ENCODE measurements at regions not wholly inside any gene's neighbourhood (a gene's known extent, or its start where the extent isn't known, plus 50 kb on each side); places are given as distances from the start of the nearest gene placed in this dataset.
"Not testable (repeated sequence)": the region's sequence is repeated elsewhere in the genome, so short reads cannot be mapped to it uniquely, and the experiment has no call there.

DNA sequence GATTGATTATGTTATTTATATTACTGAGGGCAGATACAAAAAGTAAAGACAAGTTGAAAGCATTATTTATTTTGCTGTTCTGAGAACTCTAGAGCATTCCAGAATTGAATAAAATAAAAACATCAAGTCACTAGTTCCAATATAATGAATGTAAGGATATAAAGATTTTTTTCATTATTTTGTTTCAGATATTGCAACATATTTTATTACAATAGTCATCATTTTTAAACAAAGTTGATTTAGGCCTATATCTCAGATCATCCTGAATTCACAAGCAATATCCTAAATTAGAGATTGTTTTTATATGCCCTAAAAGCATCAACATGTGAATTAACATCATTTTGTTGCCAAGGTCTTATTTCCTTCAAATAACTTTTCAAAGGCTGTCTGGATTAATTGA lies 535.6 kb upstream of the KCND2 start:
- DNase-seq = no peak

DNA sequence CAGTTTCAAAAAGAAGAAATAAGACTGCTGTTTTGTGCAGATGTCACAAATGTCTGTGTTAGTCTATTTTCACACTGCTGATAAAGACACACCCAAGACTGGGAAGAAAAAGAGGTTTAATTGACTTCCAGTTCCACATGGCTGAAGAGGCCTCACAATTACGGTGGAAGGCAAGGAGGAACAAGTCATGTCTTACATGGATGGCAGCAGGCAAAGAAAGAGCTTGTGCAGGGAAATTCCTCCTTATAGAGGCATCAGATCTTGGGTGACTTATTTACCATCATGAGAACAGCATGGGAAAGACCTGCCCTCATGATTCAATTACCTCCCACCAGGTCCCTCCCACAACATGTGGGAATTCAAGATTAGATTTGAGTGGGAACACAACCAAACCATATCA lies 527.7 kb upstream of the KCND2 start:
- not testable (repeated sequence) for DNase-seq

- no peak for DNase-seq
These were observed 524.6 kb upstream of the KCND2 start for GRCh38 chr7:119748251-119748860.

- no peak for DNase-seq
These were observed 524.0 kb upstream of the KCND2 start for GRCh38 chr7:119748991-119749390.

DNA sequence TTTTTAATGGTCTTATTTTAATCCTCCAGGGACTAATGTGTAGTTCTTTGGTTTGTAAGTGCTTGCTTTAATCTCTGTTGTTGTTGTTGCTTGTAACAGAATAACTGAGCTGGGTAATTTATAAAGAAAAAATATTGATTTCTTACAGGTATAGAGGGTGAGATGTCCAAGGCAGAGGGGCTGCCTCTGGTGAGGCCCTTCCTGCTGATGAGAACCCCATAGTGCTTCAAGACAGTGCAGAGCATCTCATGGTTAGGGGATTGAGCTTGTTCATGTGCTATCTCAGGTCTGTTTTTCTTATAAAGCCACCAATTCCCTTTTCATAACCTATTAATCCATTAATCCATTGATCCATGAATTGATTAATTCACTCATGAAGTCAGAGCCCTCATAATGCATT lies 516.3 kb upstream of the KCND2 start:
- no peak for DNase-seq

GRCh38 chr7:119758254-119758653 lies 514.7 kb upstream of the KCND2 start:
- DNase-seq = no peak

DNA sequence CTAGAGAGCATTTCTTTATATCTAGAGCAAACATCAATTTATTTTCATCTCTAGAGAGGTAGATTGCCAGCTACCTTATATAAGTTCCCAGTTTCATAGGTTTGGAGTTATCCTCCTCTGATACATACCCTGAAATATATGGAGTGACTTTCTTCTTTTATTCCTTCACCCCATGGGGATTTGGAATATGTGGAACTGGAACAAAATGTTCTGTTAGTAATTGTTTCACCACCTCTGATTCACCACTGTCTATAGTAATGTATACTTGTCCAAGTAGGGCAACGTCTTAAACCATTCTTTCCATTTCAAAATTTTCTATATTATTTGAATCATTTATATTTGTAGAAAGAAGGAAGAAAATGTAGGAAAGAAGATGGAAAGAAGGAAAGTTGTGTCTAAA lies 511.2 kb upstream of the KCND2 start:
- no peak for DNase-seq

- DNase-seq = no peak
These were observed 490.7 kb upstream of the KCND2 start for GRCh38 chr7:119782286-119782685.

- DNase-seq = no peak
These were observed 489.2 kb upstream of the KCND2 start for GRCh38 chr7:119783799-119784198.

GRCh38 chr7:119802147-119802546 lies 470.8 kb upstream of the KCND2 start:
- DNase-seq = no peak

DNA sequence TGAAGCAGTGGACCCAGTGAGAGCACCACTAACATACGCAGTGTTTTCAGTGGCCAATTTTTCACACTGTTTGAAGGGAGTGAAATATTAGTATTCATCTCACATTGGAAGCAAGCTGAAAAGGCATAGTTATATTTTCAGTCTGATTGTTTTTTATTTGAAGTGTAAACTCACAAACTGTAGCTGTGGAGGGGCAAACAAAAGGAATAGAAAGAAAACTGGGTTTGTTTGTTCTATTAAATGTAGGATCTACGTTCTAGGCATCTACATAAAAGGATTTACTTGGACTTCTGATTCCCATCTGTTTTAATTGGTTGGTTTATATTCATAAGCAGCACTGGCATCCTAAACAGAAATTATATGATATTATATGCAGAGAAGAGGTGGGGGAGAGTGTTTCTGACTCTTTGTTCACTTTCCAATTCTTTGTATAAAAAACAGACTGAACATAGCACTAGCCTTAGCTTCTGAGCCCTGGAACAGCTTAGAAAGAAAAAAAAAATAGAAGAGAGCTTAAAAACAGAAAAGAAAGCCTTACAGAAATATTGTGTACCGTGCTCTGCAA lies 447.8 kb upstream of the KCND2 start:
- DNase-seq = no peak

DNA sequence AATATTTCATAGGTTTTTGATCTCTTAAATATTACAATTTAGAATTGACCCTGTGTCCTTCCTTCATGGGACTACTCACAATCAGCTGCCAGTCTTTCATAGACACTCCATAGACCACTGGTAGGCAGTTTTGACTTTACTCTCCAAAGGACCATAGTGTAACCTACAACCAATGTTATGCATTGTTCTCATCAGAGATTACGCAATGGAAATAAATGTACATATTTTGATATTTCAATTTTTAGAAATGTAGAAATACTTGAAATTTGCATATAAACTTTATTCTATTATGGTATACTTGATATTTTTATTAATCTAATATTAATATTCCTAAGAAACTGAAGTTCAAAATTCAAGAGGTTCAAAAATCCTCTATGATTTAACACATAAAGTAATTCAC lies 446.4 kb upstream of the KCND2 start:
- DNase-seq = no peak

DNA sequence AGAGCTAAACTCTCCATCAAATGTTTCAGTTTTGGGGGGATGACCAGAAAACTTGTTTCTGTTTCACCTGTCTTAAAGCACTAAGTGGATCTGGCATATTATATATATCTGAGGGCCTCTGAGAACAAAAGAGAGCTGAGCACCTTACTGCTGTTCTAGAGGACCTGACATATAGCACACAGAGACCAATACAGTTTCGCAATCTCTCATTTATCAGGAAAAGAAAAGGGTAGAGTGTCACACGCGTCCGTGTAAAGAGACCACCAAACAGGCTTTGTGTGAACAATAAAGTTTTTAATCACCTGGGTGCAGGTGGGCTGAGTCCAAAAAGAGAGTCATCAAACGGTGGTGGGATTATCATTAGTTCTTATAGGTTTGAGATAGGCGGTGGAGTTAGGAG lies 434.5 kb upstream of the KCND2 start:
- DNase-seq = no peak

DNA sequence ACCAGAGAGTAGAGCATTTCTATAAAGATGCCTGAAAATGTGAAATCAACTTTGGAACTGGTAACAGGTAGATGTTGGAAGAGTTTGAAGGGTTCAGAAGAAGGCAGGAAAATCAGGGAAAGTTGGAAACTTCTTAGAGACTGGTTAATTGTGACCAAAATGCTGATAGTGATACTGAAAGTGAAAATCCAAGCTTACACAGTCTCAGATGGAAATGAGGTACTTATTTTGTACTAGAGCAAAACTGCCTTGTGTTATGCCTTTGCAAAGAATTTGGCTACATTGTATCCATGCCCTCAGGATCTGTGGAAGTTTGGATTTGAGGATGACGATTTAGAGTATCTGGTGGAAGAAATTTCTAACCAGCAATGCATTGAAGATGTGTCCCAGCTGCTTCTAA lies 430.6 kb upstream of the KCND2 start:
- DNase-seq = no peak

DNA sequence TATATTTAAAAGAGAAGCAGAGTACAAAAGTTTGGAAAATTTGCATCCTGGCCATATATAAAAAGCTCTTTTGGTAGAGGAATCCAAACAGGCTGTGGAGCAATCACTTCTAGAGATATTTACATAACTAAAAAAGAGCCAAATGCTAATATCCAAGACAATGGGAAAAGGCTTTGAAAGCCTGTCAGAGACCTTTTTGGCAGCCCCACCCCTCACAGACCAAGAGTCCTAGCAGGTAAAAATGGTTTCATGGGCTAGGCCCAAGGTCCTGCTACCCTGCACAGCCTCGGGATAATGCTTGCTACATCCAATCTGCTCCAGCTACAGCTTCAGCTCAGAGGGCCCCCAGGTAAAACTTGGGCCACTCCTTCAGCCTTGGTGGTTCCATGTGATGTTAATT lies 430.2 kb upstream of the KCND2 start:
- no peak for DNase-seq

- no peak for DNase-seq
These were observed 411.6 kb upstream of the KCND2 start for GRCh38 chr7:119861385-119861784.

DNA sequence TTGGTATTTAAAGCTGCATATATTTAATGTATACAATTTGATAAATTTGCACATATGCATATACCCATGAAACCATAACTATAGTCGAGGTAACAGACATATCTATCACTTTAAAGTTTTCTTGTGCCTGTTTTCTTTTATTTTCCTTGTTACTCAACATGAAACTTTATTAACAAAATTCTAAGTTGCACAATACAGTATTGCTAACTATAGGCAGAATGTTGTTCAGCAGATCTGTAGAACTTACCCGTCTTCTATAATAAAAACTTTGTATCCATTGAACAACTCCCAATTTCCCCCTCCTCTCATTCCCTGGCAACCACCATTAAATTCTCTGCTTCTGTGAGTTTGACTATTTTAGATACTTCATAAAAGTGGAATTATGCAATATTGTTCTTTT lies 404.6 kb upstream of the KCND2 start:
- no peak for DNase-seq

GRCh38 chr7:119879835-119880234 lies 393.1 kb upstream of the KCND2 start:
- no peak for DNase-seq

DNA sequence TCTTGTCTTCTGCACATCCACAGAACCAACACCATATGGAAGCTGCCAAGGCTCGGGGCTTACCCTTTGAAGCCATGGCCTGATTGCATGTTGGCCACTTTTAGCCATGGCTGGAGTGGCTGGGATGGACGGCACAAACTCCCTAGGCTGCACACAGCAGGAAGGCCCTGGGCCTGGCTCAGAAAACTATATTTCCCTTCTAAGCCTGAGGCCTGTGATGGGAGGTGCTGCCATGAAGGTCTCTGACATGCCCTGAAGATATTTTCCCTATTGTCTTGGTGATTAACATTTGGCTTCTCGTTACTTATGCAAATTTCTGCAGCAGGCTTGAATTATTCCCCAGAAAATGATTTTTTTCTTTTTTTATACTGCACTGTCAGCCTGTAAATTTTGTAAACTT lies 387.0 kb upstream of the KCND2 start:
- DNase-seq = no peak

DNA sequence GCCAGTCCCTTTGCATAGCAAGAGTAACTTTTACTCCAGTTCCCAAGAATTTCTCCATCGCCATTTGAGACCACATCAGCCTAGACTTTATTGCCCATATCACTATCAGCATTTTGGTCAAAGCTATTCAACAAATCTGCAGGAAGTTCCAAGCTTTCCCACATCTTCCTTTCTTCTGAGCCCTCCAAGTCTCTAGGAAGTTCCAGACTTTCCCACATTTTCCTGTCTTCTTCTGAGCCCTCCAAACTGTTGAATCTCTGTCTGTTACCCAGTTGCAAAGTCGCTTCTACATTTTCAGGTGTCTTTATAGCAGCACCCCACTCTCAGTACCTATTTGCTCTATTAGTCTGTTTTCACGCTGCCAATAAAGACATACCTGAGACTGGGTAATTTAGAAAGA lies 386.4 kb upstream of the KCND2 start:
- not testable (repeated sequence) for DNase-seq

GRCh38 chr7:119888251-119888650 lies 384.7 kb upstream of the KCND2 start:
- DNase-seq = no peak

DNA sequence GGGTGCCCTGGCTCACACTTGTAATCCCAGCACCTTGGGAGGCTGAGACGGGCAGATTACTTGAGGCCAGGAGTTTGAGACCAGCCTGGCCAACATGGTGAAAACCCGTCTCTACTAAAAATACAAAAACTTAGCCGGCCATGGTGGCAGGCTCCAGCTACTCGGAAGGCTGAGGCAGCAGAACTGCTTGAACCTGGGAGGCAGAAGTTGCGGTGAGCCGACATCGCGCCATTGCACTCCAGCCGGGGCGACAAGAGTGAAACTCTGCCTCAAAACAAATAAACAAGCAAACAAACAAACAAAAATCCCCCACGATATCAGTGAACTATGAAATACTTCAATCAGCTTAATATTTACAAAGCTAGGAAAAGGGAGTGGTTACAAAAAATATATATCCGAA lies 382.3 kb upstream of the KCND2 start:
- no peak for DNase-seq

- DNase-seq = no peak
These were observed 377.7 kb upstream of the KCND2 start for GRCh38 chr7:119895320-119895719.

- DNase-seq = no peak
These were observed 376.6 kb upstream of the KCND2 start for GRCh38 chr7:119896386-119896785.

DNA sequence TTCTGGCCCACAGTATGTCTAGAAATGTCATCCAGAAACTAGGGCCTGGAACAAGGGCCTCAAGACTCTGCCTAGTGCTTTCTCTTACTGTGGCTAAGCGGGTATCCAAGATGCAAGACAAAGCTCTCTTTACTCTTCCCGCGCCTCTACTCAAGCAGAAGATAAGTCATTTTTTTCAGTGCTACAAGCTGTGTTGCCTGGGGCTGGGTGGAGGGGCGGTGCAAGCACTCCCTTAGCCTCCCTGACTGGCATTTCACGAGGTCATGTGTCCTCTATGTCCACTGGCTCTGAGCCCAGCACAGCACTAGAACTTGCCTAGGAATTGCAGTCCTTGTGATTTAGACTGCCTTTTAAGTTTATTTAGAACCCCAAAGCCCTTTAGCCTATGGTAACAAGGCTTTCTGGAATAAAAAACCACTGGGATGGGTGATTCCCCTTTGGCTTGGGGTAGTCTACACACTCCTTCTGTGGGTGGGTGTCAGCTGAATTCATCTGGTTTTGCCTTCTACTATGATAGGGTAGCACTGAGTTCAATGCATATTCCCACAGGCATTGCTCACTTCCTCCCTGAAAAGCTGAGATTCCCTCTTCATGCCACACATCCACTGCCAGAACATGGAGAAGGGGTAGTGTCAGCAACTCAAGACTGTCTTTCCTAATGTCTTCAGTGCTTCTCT lies 371.8 kb upstream of the KCND2 start:
- no peak for DNase-seq
